Transverse colon (tissue), 4 donors: ENCODE measurements at regions not wholly inside any gene's neighbourhood (a gene's known extent, or its start where the extent isn't known, plus 50 kb on each side); places are given as distances from the start of the nearest gene placed in this dataset.

Experiments
- DNase-seq: peaks from one replicate; pipeline ENCODE4 v3.0.0-alpha.2; 2019
- H3K27ac ChIP-seq, 4 donors: fragments of 200-600 bp; sonication (generic); 2 replicates each; pipeline ENCODE4 v1.5.1; 2016 to 2018; ENCODE audit warnings: inconsistent platforms in 4 of 4
- H3K27me3 ChIP-seq: fragments of 200-600 bp; sonication (generic); 2 replicates; pipeline ENCODE4 v1.5.1; 2017; ENCODE audit warnings: inconsistent platforms
- H3K36me3 ChIP-seq, 4 donors: fragments of 200-600 bp; sonication (generic); 2 replicates each; pipeline ENCODE4 v1.5.1; 2017 to 2019; ENCODE audit warnings: inconsistent platforms in 4 of 4
- H3K4me1 ChIP-seq, 4 donors: fragments of 200-600 bp; sonication (generic); 2 replicates each; pipeline ENCODE4 v1.5.1; 2017 to 2020; ENCODE audit warnings: inconsistent platforms in 4 of 4
- H3K4me3 ChIP-seq, 4 donors: fragments of 200-600 bp; sonication (generic); 1 replicate in 1 of 4; 2 replicates in 3 of 4; pipeline versions ENCODE4 v1.5.1 to v1.6.1; 2017 to 2019; ENCODE audit warnings: inconsistent platforms in 4 of 4
- H3K9me3 ChIP-seq, 2 donors: fragments of 200-600 bp; sonication (generic); 2 replicates each; pipeline ENCODE4 v1.5.1; 2017 to 2019; ENCODE audit warnings: inconsistent platforms in 2 of 2
- EP300 ChIP-seq: sonication (generic); formaldehyde crosslinking; IDR thresholded peaks from one replicate; pipeline ENCODE4 v1.6.1; 2017; ENCODE audit warnings: antibody characterized with exemption, low read depth
- POLR2A ChIP-seq: fragments of 450-650 bp; IDR thresholded peaks from one replicate; pipeline ENCODE4 v1.6.1; 2016; ENCODE audit warnings: antibody characterized with exemption, mild to moderate bottlenecking, moderate library complexity
- POLR2AphosphoS5 ChIP-seq, 3 donors: sonication (generic); formaldehyde crosslinking; IDR thresholded peaks; one replicate each; pipeline ENCODE4 v1.6.1; 2016; ENCODE audit warnings: antibody characterized with exemption in 3 of 3
- WGBS, 2 donors: methylation state at CpG; one replicate each; pipeline ENCODE4 v1.1.5; 2018; ENCODE audit warnings: low coverage in 1 of 2; 5-methylcytosine and 5-hydroxymethylcytosine counted together
- in situ Hi-C, 4 donors: fragments of 200-750 bp; cut with MboI; loops; one replicate each; pipeline versions ENCODE4 v1.15.0 to v1.15.1; 2017; ENCODE audit warnings: low sequenced_read_pairs in 3 of 4, low pct_ligation_motif_present in 1 of 4, low pct_unique_long_range_greater_than_20kb in 1 of 4
- intact Hi-C: fragments of 100-400 bp; cut with DNase I; formaldehyde crosslinking; loops from one replicate; pipeline ENCODE4 v1.15.1; 2023; ENCODE audit warnings: low total_unique reads
- TF ChIP-seq, protein P1 (sequence below), 5 experiments: fragments of 200-600 bp in 3 of 5; fragments of 450-650 bp in 2 of 5; sonication (generic) in 3 of 5; IDR thresholded peaks; 1 replicate in 2 of 5; 2 replicates in 3 of 5; pipeline ENCODE4 v1.5.1; 2016 to 2017; ENCODE audit warnings: antibody characterized with exemption in 5 of 5, inconsistent platforms in 3 of 5, mild to moderate bottlenecking in 2 of 5, moderate library complexity in 1 of 5

GRCh38 chr3:43862992-43863805 is 172.5 kb downstream of the ABHD5 start:
- 93 to 100% methylated on average over 1 to 8 of the region's 8 CpGs for WGBS, 2 donors
- intact Hi-C loops (no loop called here), in situ Hi-C loops (no loop called here)
- Histone ChIP-seq H3K27me3 (peaks cover 17% of the 10 kb centered on the region), H3K4me1 (no peaks in the 10 kb centered on the region), H3K27ac (no peak overlapping the region), H3K4me3 (no peak overlapping the region), H3K9me3 (no peaks in the 10 kb centered on the region), H3K36me3 (no peaks in the 10 kb centered on the region)
- no peak for DNase-seq
- TF ChIP-seq POLR2AphosphoS5 (IDR thresholded peaks at IDR 0.05) (no peak), POLR2A (no peak), EP300 (no peak)
- TF ChIP-seq, protein P1, sequence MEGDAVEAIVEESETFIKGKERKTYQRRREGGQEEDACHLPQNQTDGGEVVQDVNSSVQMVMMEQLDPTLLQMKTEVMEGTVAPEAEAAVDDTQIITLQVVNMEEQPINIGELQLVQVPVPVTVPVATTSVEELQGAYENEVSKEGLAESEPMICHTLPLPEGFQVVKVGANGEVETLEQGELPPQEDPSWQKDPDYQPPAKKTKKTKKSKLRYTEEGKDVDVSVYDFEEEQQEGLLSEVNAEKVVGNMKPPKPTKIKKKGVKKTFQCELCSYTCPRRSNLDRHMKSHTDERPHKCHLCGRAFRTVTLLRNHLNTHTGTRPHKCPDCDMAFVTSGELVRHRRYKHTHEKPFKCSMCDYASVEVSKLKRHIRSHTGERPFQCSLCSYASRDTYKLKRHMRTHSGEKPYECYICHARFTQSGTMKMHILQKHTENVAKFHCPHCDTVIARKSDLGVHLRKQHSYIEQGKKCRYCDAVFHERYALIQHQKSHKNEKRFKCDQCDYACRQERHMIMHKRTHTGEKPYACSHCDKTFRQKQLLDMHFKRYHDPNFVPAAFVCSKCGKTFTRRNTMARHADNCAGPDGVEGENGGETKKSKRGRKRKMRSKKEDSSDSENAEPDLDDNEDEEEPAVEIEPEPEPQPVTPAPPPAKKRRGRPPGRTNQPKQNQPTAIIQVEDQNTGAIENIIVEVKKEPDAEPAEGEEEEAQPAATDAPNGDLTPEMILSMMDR (IDR thresholded peaks at IDR 0.05), result no peak

GRCh38 chr3:43863966-43864933 is 173.5 kb downstream of the ABHD5 start:
- no peak for DNase-seq
- 67 to 70% methylated on average over 3 to 6 of the region's 6 CpGs for WGBS, 2 donors
- Histone ChIP-seq H3K4me3 (no peak overlapping the region), H3K27ac (no peak overlapping the region), H3K4me1 (no peaks in the 10 kb centered on the region), H3K36me3 (no peaks in the 10 kb centered on the region), H3K27me3 (peaks cover 7% of the 10 kb centered on the region), H3K9me3 (no peaks in the 10 kb centered on the region)
- in situ Hi-C loops, result no loop called here
- intact Hi-C loops, result no loop called here
- TF ChIP-seq, protein P1 (IDR thresholded peaks at IDR 0.05), result no peak
- no peak for TF ChIP-seq POLR2AphosphoS5 (IDR thresholded peaks at IDR 0.05)
- no peak for TF ChIP-seq EP300
- no peak for TF ChIP-seq POLR2A

DNA sequence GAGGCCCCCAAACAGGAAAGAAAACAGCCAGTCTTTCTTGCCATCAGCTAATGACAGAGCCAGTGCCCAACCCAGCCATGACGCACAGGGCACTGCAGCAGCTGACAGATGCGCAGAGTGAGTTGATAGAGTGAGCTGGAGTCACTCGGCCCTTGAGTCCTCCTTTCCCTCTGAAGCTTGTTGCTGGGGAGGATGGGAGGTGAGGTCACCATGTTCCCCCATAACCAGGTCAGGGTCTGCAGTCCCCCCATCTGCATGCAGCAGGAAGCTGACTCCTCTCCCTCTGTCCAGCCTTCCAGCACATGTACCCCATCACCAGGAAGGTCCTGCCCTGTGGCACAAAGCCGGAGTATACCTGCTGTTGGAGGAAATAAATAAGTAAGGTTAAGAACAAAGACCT is 174.6 kb downstream of the ABHD5 start:
- TF ChIP-seq EP300 (no peak), POLR2A (no peak), POLR2AphosphoS5 (IDR thresholded peaks at IDR 0.05) (no peak)
- TF ChIP-seq, protein P1 (IDR thresholded peaks at IDR 0.05), result no peak
- in situ Hi-C loops (no loop called here), intact Hi-C loops (no loop called here)
- Histone ChIP-seq H3K4me1 (no peaks in the 10 kb centered on the region), H3K27ac (no peak overlapping the region), H3K36me3 (no peaks in the 10 kb centered on the region), H3K4me3 (no peak overlapping the region), H3K27me3 (peaks cover 7% of the 10 kb centered on the region), H3K9me3 (no peaks in the 10 kb centered on the region)
- 90 to 94% methylated on average over 3 of the region's 4 CpGs for WGBS, 2 donors
- DNase-seq, result no peak

DNA sequence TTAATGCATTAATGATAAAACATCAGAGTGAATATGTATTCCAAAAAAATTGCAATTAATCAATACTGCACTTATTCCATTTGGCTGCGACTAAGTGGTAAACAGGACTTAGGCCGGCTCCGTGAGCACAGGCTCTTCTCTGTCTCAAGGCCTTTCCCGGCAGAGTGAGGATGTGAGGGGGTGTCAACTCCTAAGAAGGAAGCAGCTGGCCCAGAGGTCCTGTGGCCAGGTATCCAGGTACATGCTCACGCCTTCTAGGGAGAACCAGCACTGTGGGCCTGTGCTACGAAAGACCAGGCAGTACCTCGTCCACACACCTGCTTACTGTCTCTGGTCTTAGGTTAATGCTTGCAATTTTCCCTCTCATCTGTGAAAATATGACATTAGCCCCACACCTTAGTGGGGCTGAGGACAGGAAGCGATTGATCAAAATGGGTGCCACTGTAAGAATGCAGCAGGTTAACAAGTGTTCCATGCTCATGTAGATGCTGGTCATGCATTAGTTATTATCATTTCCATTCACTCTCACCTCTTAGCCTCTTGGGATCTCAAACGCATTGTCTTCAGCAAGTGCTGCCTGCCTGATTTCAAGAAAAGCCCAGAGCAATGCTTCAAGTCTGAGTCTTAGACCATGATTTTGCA is 175.3 kb downstream of the ABHD5 start:
- Histone ChIP-seq H3K27me3 (peaks cover 7% of the 10 kb centered on the region), H3K4me1 (no peaks in the 10 kb centered on the region), H3K9me3 (no peaks in the 10 kb centered on the region), H3K36me3 (no peaks in the 10 kb centered on the region), H3K4me3 (no peak overlapping the region), H3K27ac (no peak overlapping the region)
- in situ Hi-C loops, result no loop called here
- no peak for DNase-seq
- intact Hi-C loops, result no loop called here
- 86 to 90% methylated on average over 4 to 9 of the region's 9 CpGs for WGBS, 2 donors
- no peak for TF ChIP-seq POLR2AphosphoS5 (IDR thresholded peaks at IDR 0.05)
- no peak for TF ChIP-seq EP300
- no peak for TF ChIP-seq POLR2A
- TF ChIP-seq, protein P1 (IDR thresholded peaks at IDR 0.05), result no peak
